OCI-LY3 (cell line): ENCODE measurements at regions not wholly inside any gene's neighbourhood (a gene's known extent, or its start where the extent isn't known, plus 50 kb on each side); places are given as distances from the start of the nearest gene placed in this dataset.
"Not testable (repeated sequence)": the region's sequence is repeated elsewhere in the genome, so short reads cannot be mapped to it uniquely, and the experiment has no call there.

Experiments used
- H2AFZ ChIP-seq: fragments of 200-600, 300-600 bp; shearing (Covaris generic); 2 replicates; pipeline ENCODE4 v1.6.0; 2014; ENCODE audit warnings: antibody characterized with exemption, low read depth, low read length
- H3K27ac ChIP-seq: fragments of 200-600, 300-600 bp; sonication (generic); 2 replicates; pipeline ENCODE4 v1.5.1; 2014; ENCODE audit warnings: mild to moderate bottlenecking, low read length, moderate library complexity, mixed read lengths
- H3K27me3 ChIP-seq: fragments of 200-600, 300-600 bp; sonication (generic); 2 replicates; pipeline ENCODE4 v1.6.1; 2014; ENCODE audit warnings: low read depth, low read length, mixed read lengths
- H3K36me3 ChIP-seq: fragments of 200-600, 300-600 bp; sonication (generic); replicated peaks from 2 replicates; pipeline ENCODE3; 2014; ENCODE audit warnings: low read depth, low read length, mixed read lengths
- H3K4me1 ChIP-seq: fragments of 300-600, 200-600 bp; sonication (generic); 2 replicates; pipeline ENCODE4 v1.6.1; 2014; ENCODE audit warnings: low read length, mixed read lengths
- H3K4me2 ChIP-seq: fragments of 200-600, 300-600 bp; sonication (generic); 2 replicates; pipeline ENCODE4 v1.6.1; 2014; ENCODE audit warnings: low read length, mixed read lengths
- H3K4me3 ChIP-seq: fragments of 300-600, 200-600 bp; sonication (generic); 2 replicates; pipeline ENCODE4 v1.5.1; 2014; ENCODE audit warnings: antibody characterized with exemption, mild to moderate bottlenecking, low read length, moderate library complexity
- H3K79me2 ChIP-seq: fragments of 300-600, 200-600 bp; shearing (Covaris generic); 2 replicates; pipeline ENCODE4 v1.6.1; 2014; ENCODE audit warnings: mild to moderate bottlenecking, low read length, mixed read lengths
- H3K9ac ChIP-seq: fragments of 300-600, 200-600 bp; shearing (Covaris generic); 2 replicates; pipeline ENCODE4 v1.6.0; 2014; ENCODE audit warnings: mild to moderate bottlenecking, low read length, moderate library complexity
- H3K9me3 ChIP-seq: fragments of 200-600, 300-600 bp; shearing (Covaris generic); 2 replicates; pipeline ENCODE4 v1.6.1; 2014; ENCODE audit warnings: low read length, mixed read lengths; ENCODE audit not compliant: insufficient read depth
- H4K20me1 ChIP-seq: fragments of 200-600, 300-600 bp; sonication (generic); 2 replicates; pipeline ENCODE4 v1.6.1; 2016; ENCODE audit warnings: low read length, mixed read lengths; ENCODE audit not compliant: insufficient read depth
- EZH2phosphoT487 ChIP-seq: fragments of 200-600 bp; shearing (Covaris generic); IDR thresholded peaks from 2 replicates; pipeline ENCODE4 v1.6.1; 2018; ENCODE audit warnings: antibody characterized with exemption, mixed run types, low read depth
- TF ChIP-seq, protein P1 (sequence below): fragments of 200-600, 300-600 bp; sonication (generic); IDR thresholded peaks from 2 replicates; pipeline ENCODE4 v1.5.1; 2014; ENCODE audit warnings: antibody characterized with exemption, low read length, low read depth

DNA sequence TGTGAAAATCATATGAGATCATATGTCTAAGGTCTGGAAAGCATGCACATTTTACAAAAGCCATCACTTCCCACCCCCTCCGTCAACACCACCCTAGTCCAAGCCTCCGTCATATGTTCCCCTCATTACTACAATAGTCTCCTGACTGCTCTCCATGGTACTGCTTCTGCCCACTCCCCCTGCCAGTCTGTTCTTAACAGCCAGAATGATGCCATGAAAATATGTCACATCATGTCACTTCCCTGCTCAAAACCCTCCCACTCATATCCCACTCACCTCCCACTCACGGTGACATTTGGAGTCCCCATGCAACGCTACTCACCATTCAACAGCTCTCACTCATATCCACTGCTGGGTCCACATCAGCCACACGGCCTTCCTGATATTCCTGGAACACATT is 432.3 kb downstream of the XYLT1 start:
- no peaks in the 10 kb centered on the region for H3K79me2 ChIP-seq
- no peak overlapping the region for H2AFZ ChIP-seq
- H3K27ac ChIP-seq, result no peak overlapping the region
- H3K4me1 ChIP-seq, result no peaks in the 10 kb centered on the region
- no peak overlapping the region for H3K4me2 ChIP-seq
- no peak overlapping the region for H3K4me3 ChIP-seq
- no peaks in the 10 kb centered on the region for H3K36me3 ChIP-seq
- H3K9ac ChIP-seq, result no peak overlapping the region
- 0 out of 2 replicates have a peak, but pooled peaks cover 11% of the 10 kb centered on the region for H3K27me3 ChIP-seq
- TF ChIP-seq, protein P1, sequence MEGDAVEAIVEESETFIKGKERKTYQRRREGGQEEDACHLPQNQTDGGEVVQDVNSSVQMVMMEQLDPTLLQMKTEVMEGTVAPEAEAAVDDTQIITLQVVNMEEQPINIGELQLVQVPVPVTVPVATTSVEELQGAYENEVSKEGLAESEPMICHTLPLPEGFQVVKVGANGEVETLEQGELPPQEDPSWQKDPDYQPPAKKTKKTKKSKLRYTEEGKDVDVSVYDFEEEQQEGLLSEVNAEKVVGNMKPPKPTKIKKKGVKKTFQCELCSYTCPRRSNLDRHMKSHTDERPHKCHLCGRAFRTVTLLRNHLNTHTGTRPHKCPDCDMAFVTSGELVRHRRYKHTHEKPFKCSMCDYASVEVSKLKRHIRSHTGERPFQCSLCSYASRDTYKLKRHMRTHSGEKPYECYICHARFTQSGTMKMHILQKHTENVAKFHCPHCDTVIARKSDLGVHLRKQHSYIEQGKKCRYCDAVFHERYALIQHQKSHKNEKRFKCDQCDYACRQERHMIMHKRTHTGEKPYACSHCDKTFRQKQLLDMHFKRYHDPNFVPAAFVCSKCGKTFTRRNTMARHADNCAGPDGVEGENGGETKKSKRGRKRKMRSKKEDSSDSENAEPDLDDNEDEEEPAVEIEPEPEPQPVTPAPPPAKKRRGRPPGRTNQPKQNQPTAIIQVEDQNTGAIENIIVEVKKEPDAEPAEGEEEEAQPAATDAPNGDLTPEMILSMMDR, result no peak
- no peak for TF ChIP-seq EZH2phosphoT487
- no peaks in the 10 kb centered on the region for H3K9me3 ChIP-seq
- H4K20me1 ChIP-seq, result no peaks in the 10 kb centered on the region

DNA sequence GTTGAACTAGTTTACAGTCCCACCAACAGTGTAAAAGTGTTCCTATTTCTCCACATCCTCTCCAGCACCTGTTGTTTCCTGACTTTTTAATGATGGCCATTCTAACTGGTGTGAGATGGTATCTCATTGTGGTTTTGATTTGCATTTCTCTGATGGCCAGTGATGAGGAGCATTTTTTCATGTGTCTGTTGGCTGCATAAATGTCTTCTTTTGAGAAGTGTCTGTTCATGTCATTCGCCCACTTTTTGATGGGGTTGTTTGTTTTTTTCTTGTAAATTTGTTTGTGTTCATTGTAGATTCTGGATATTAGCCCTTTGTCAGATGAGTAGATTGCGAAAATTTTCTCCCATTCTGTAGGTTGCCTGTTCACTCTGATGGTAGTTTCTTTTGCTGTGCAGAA is 421.7 kb downstream of the XYLT1 start:
- H3K9ac ChIP-seq, H3K4me2 ChIP-seq, H3K27me3 ChIP-seq, H4K20me1 ChIP-seq, H3K27ac ChIP-seq, H3K36me3 ChIP-seq, H2AFZ ChIP-seq, H3K4me1 ChIP-seq, H3K79me2 ChIP-seq, H3K4me3 ChIP-seq, H3K9me3 ChIP-seq: not testable (repeated sequence)

DNA sequence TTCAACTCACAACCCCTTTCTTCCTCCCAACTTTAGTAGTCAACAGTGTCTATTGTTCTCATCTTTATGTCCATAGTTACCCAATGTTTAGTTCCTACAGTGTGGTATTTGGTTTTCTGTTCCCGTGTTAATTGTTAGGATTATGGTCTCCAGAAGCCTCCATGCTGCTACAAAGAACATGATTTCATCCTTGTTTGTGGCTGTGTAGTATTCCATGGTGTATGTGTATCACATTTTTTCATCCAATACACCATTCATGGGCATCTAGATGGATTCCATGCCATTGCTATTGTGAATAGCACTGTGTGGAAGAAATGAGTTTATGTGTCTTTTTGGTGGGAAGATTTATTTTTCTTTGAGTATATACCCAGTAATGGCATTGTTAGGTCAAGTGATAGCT is 420.3 kb downstream of the XYLT1 start:
- Histone ChIP-seq H3K4me1 (peaks cover 6% of the 10 kb centered on the region; the same call in 1 of the 2 replicates), H3K4me2 (no peak overlapping the region), H3K9ac (no peak overlapping the region), H2AFZ (no peak overlapping the region), H3K27ac (no peak overlapping the region), H3K79me2 (no peaks in the 10 kb centered on the region), H3K4me3 (no peak overlapping the region), H3K27me3 (0 out of 2 replicates have a peak, but pooled peaks cover 4% of the 10 kb centered on the region), H3K36me3 (no peaks in the 10 kb centered on the region), H3K9me3 (no peaks in the 10 kb centered on the region), H4K20me1 (no peaks in the 10 kb centered on the region)
- no peak for TF ChIP-seq EZH2phosphoT487
- TF ChIP-seq, protein P1, result no peak
